ENCODE measurements at regions not wholly inside any gene's neighbourhood (a gene's known extent, or its start where the extent isn't known, plus 50 kb on each side); places are given as distances from the start of the nearest gene placed in this dataset.

DNA sequence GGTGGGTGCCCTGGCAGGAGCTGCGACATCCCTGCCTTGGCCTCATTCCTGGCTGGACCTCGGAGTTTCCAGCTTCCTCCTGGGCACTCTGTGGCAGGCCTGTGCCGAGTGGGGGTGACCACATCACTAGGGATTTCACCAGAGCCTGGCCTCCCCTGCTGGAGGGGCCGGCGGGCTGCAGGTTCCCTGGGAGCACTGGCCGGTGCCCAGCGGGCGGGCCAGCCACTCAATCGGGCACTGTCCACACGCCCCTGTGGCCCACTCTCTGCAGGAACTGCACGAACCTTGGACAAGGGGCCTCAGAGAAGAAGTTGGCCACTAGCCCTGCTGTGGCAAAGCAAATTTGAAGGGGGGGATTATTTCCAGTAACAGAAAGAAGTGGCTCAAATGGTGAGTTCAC is 110.7 kb upstream of the APCDD1 start:
- H3K9me1 ChIP-seq (ENCODE audit: insufficient read depth, low read length) = no peaks in the 10 kb centered on the region
- WGBS, 2 experiments (ENCODE audit: extremely low coverage in 2 of 2, insufficient read length in 1 of 2) = 73% methylated on average over 8 of the region's 11 CpGs; no CpG with 5 or more reads in 1 of the 2 experiments
- dilution Hi-C loops (cut with HindIII; ENCODE audit: low sequenced_read_pairs, unreplicated experiment) (no loop called here), in situ Hi-C loops (cut with MboI; ENCODE audit: low sequenced_read_pairs) (no loop called here), intact Hi-C loops (cut with micrococcal nuclease) (no loop called here)
- TF ChIP-seq NFE2L2 (IDR thresholded peaks at IDR 0.05; ENCODE audit: low read depth, low read length) = no peak
- no peak for DNase-seq
- H3K27ac ChIP-seq (ENCODE audit: insufficient read depth, low read length) = no peak overlapping the region
- no peak overlapping the region for H4K8ac ChIP-seq (ENCODE audit: low read depth in 2 of 2, low read length in 2 of 2)
- CTCF ChIA-PET = no interaction called here
- no peaks in the 10 kb centered on the region for H3K79me1 ChIP-seq (ENCODE audit: low read depth in 1 of 2, low read length in 2 of 2)
- H3K56ac ChIP-seq (ENCODE audit: extremely low read depth, insufficient read depth, low read length) = no peak overlapping the region
- no peak overlapping the region for H4K91ac ChIP-seq (ENCODE audit: insufficient read depth, low read depth, low read length)
- no peak overlapping the region for H2BK15ac ChIP-seq (ENCODE audit: low read depth, low read length)
- no peak for ATAC-seq (ENCODE audit: low read depth)
- H3K36me3 ChIP-seq (ENCODE audit: control insufficient read depth, insufficient read depth, low read length) = no peaks in the 10 kb centered on the region
- no peaks in the 10 kb centered on the region; the same call in 1 of the 2 replicates for H3K27me3 ChIP-seq (ENCODE audit: control insufficient read depth, insufficient read depth, low read length)
- no peaks in the 10 kb centered on the region for H4K20me1 ChIP-seq (ENCODE audit: insufficient read depth, low read length)
- no peak overlapping the region for H4K5ac ChIP-seq (ENCODE audit: low read depth, low read length)
- no peaks in the 10 kb centered on the region for H3K9me3 ChIP-seq (ENCODE audit: control insufficient read depth, insufficient read depth, low read length)
- H2BK120ac ChIP-seq (ENCODE audit: low read depth, low read length) = no peak overlapping the region
- H3K9ac ChIP-seq (ENCODE audit: low read depth, low read length) = no peak overlapping the region
- no peak overlapping the region for H2AK5ac ChIP-seq (ENCODE audit: low read depth, low read length)
- POLR2A ChIA-PET (ENCODE audit: unreplicated experiment) = no interaction called here
- no peak overlapping the region for H2BK5ac ChIP-seq (ENCODE audit: low read depth, low read length, poor library complexity, severe bottlenecking)
- peak overlapping the region; percentile 44 for H2AFZ ChIP-seq (replicated peaks; ENCODE audit: low read length, poor library complexity)
- no peak overlapping the region for H3K4me3 ChIP-seq (ENCODE audit: insufficient read depth, low read depth, low read length)
- BruUV-seq (replicated peaks) = no TSS peak
- H2BK20ac ChIP-seq (ENCODE audit: low read depth, low read length) = no peak overlapping the region
- H3K23ac ChIP-seq (ENCODE audit: low read depth, low read length) = no peak overlapping the region
- no peak overlapping the region for H3K4me2 ChIP-seq (ENCODE audit: low read depth, low read length)
- no peak overlapping the region for H3K14ac ChIP-seq (replicated peaks; ENCODE audit: low read depth, low read length)
- H3K4ac ChIP-seq (ENCODE audit: low read depth, low read length) = no peak overlapping the region
- H3K4me1 ChIP-seq (ENCODE audit: control insufficient read depth, insufficient read depth, low read length) = no peaks in the 10 kb centered on the region
- peak overlapping the region; percentile 56 for H2AK9ac ChIP-seq (replicated peaks; ENCODE audit: low read depth, low read length, poor library complexity)
- no peak overlapping the region for H3K18ac ChIP-seq (ENCODE audit: low read depth, low read length)

Data from IMR-90 (cell line).